ENCODE measurements at regions not wholly inside any gene's neighbourhood (a gene's known extent, or its start where the extent isn't known, plus 50 kb on each side); places are given as distances from the start of the nearest gene placed in this dataset.
A peak's percentile ranks its signal among the peaks of the same experiment; 100 is the strongest.

- no peak overlapping the region for H3K27ac ChIP-seq (ENCODE audit: insufficient read depth, low read length)
Observed at GRCh38 chr9:7333719-7334118, 465.9 kb downstream of the DMAC1 start.

GRCh38 chr9:7332780-7333179 lies 466.8 kb downstream of the DMAC1 start:
- no peaks in the 10 kb centered on the region for H3K79me2 ChIP-seq (ENCODE audit: control insufficient read depth, insufficient read depth, low read length)
- H3K4me3 ChIP-seq (replicated peaks in 1 of 4; ENCODE audit: control extremely low read depth in 1 of 4, insufficient read depth in 1 of 4, low read depth in 3 of 4, low read length in 4 of 4) = no peak overlapping the region
- no peak overlapping the region for H3K4me2 ChIP-seq (ENCODE audit: extremely low read depth, insufficient read depth, low read length)
- TF ChIP-seq CTCF (conservative IDR thresholded peaks at IDR 0.05 in 1 of 2, IDR thresholded peaks at IDR 0.05 in 1 of 2; ENCODE audit: low read depth in 1 of 2, low read length in 2 of 2) (no peak), EZH2 (IDR thresholded peaks at IDR 0.05; ENCODE audit: low read length, missing control alignments) (no peak)
- H3K27ac ChIP-seq (ENCODE audit: insufficient read depth, low read length) = no peak overlapping the region
- H3K9me3 ChIP-seq (ENCODE audit: control insufficient read depth, insufficient read depth, low read depth, low read length) = no peaks in the 10 kb centered on the region
- H3K9ac ChIP-seq (ENCODE audit: insufficient read depth, low read length) = no peak overlapping the region
- no peaks in the 10 kb centered on the region for H3K36me3 ChIP-seq (ENCODE audit: control insufficient read depth, insufficient read depth, low read length)
- no peak overlapping the region for H2AFZ ChIP-seq (ENCODE audit: low read length)
- no peaks in the 10 kb centered on the region for H4K20me1 ChIP-seq (ENCODE audit: control insufficient read depth, extremely low read depth, insufficient read depth, low read length)
- DNase-seq (ENCODE audit: low read depth in 2 of 2) = no peak
- H3K27me3 ChIP-seq (ENCODE audit: control insufficient read depth, insufficient read depth, low read length) = no peaks in the 10 kb centered on the region
- H3K4me1 ChIP-seq (ENCODE audit: control insufficient read depth, extremely low read depth, insufficient read depth, low read length) = no peaks in the 10 kb centered on the region

More at GRCh38 chr9:7333719-7334118, 465.9 kb downstream of the DMAC1 start:
- Histone ChIP-seq H3K9me3 (ENCODE audit: control insufficient read depth, insufficient read depth, low read depth, low read length) (no peaks in the 10 kb centered on the region), H3K27me3 (ENCODE audit: control insufficient read depth, insufficient read depth, low read length) (no peaks in the 10 kb centered on the region), H3K4me1 (ENCODE audit: control insufficient read depth, extremely low read depth, insufficient read depth, low read length) (no peaks in the 10 kb centered on the region), H2AFZ (ENCODE audit: low read length) (no peak overlapping the region), H3K4me3 (replicated peaks in 1 of 4; ENCODE audit: control extremely low read depth in 1 of 4, insufficient read depth in 1 of 4, low read depth in 3 of 4, low read length in 4 of 4) (no peak overlapping the region), H4K20me1 (ENCODE audit: control insufficient read depth, extremely low read depth, insufficient read depth, low read length) (no peaks in the 10 kb centered on the region), H3K79me2 (ENCODE audit: control insufficient read depth, insufficient read depth, low read length) (no peaks in the 10 kb centered on the region), H3K4me2 (ENCODE audit: extremely low read depth, insufficient read depth, low read length) (no peak overlapping the region), H3K36me3 (ENCODE audit: control insufficient read depth, insufficient read depth, low read length) (no peaks in the 10 kb centered on the region), H3K9ac (ENCODE audit: insufficient read depth, low read length) (no peak overlapping the region)
- DNase-seq (ENCODE audit: low read depth in 2 of 2) = peak in 1 of 2 donors; percentile 70
- TF ChIP-seq CTCF (conservative IDR thresholded peaks at IDR 0.05 in 1 of 2, IDR thresholded peaks at IDR 0.05 in 1 of 2; ENCODE audit: low read depth in 1 of 2, low read length in 2 of 2) (no peak), EZH2 (IDR thresholded peaks at IDR 0.05; ENCODE audit: low read length, missing control alignments) (no peak)

GRCh38 chr9:7328453-7328852 lies 471.1 kb downstream of the DMAC1 start:
- DNase-seq (ENCODE audit: low read depth in 2 of 2) = no peak
- no peaks in the 10 kb centered on the region for H3K79me2 ChIP-seq (ENCODE audit: control insufficient read depth, insufficient read depth, low read length)
- no peaks in the 10 kb centered on the region for H3K36me3 ChIP-seq (ENCODE audit: control insufficient read depth, insufficient read depth, low read length)
- H3K9ac ChIP-seq (ENCODE audit: insufficient read depth, low read length) = no peak overlapping the region
- no peak overlapping the region for H2AFZ ChIP-seq (ENCODE audit: low read length)
- no peaks in the 10 kb centered on the region for H3K9me3 ChIP-seq (ENCODE audit: control insufficient read depth, insufficient read depth, low read depth, low read length)
- no peaks in the 10 kb centered on the region for H3K4me1 ChIP-seq (ENCODE audit: control insufficient read depth, extremely low read depth, insufficient read depth, low read length)
- H3K4me2 ChIP-seq (ENCODE audit: extremely low read depth, insufficient read depth, low read length) = no peak overlapping the region
- H3K4me3 ChIP-seq (replicated peaks in 1 of 4; ENCODE audit: control extremely low read depth in 1 of 4, insufficient read depth in 1 of 4, low read depth in 3 of 4, low read length in 4 of 4) = no peak overlapping the region
- TF ChIP-seq EZH2 (IDR thresholded peaks at IDR 0.05; ENCODE audit: low read length, missing control alignments) = no peak
- TF ChIP-seq CTCF (conservative IDR thresholded peaks at IDR 0.05 in 1 of 2, IDR thresholded peaks at IDR 0.05 in 1 of 2; ENCODE audit: low read depth in 1 of 2, low read length in 2 of 2) = no peak
- H3K27ac ChIP-seq (ENCODE audit: insufficient read depth, low read length) = no peak overlapping the region
- no peaks in the 10 kb centered on the region for H4K20me1 ChIP-seq (ENCODE audit: control insufficient read depth, extremely low read depth, insufficient read depth, low read length)
- no peaks in the 10 kb centered on the region for H3K27me3 ChIP-seq (ENCODE audit: control insufficient read depth, insufficient read depth, low read length)

All from fibroblast of lung (primary cell).